ENCODE measurements at regions not wholly inside any gene's neighbourhood (a gene's known extent, or its start where the extent isn't known, plus 50 kb on each side); places are given as distances from the start of the nearest gene placed in this dataset.

DNA sequence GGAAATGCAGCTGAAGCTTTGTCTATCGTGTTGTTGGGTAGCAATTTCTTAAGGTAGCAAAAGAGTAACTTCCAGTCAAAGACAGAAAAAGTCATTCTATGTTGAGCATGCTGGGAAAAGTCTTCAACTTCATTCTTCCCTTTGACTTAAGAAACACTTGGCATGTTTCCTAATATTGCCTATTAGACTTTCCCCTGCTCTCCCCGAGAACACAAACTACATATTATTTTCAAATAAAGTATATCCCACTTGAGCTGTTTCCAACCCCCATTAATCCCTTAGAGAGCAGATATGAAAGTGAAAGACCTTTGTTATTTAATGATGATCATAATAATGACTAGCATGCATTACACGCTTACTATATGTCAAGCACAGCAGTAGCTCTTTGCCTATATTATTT is 136.0 kb upstream of the SPOPL start:
- no peak overlapping the region for H2AFZ ChIP-seq (ENCODE audit: low read length)
- H4K8ac ChIP-seq (replicated peaks; ENCODE audit: insufficient read length, low read depth, low read length) = no peak overlapping the region
- no peak overlapping the region for H3K14ac ChIP-seq (ENCODE audit: insufficient read depth, low read length)
- no peak overlapping the region for H3K4ac ChIP-seq (ENCODE audit: low read depth, low read length)
- H3K27ac ChIP-seq (ENCODE audit: insufficient read length, low read depth, low read length) = no peak overlapping the region
- no peak overlapping the region for H4K5ac ChIP-seq (ENCODE audit: insufficient read length, low read depth, low read length)
- H3K27ac Mint-ChIP-seq = no peak overlapping the region
- no peaks in the 10 kb centered on the region for H3K9me3 Mint-ChIP-seq
- H3T11ph ChIP-seq (ENCODE audit: low read length) = no peak overlapping the region
- DNase-seq = no peak
- H2BK5ac ChIP-seq (ENCODE audit: insufficient read length, low read length) = no peak overlapping the region
- no peak overlapping the region for H2AK5ac ChIP-seq (ENCODE audit: insufficient read length, low read length)
- H3K23me2 ChIP-seq (ENCODE audit: insufficient read length, low read depth, low read length, poor library complexity, severe bottlenecking) = no peaks in the 10 kb centered on the region
- no peak overlapping the region for H3K4me3 Mint-ChIP-seq
- no CpG with 5 or more reads among the region's 3 CpGs for WGBS (ENCODE audit: extremely low coverage, insufficient read length, low lambda C conversion rate)
- no peak for TF ChIP-seq CTCF (conservative IDR thresholded peaks at IDR 0.05)
- H2BK15ac ChIP-seq (ENCODE audit: low read depth, low read length) = no peak overlapping the region
- no peaks in the 10 kb centered on the region for H4K20me1 ChIP-seq (ENCODE audit: control insufficient read depth, insufficient read depth, insufficient read length)
- H4K91ac ChIP-seq (ENCODE audit: insufficient read length, low read depth, low read length) = no peak overlapping the region
- no peaks in the 10 kb centered on the region for H3K27me3 Mint-ChIP-seq (ENCODE audit: low read depth)
- H2BK20ac ChIP-seq (ENCODE audit: low read depth, low read length, poor library complexity, severe bottlenecking) = no peak overlapping the region
- H3K9me3 ChIP-seq (ENCODE audit: control insufficient read depth, low read depth, low read length) = no peaks in the 10 kb centered on the region
- H2BK12ac ChIP-seq (ENCODE audit: insufficient read length, low read depth, low read length) = no peak overlapping the region
- H2BK120ac ChIP-seq (ENCODE audit: low read depth, low read length, poor library complexity, severe bottlenecking) = no peak overlapping the region
- no peaks in the 10 kb centered on the region for H3K27me3 ChIP-seq (ENCODE audit: insufficient read depth, low read length)
- H3K4me2 ChIP-seq (ENCODE audit: insufficient read depth, insufficient read length, low read length) = no peak overlapping the region
- no peak overlapping the region for H3K9ac ChIP-seq (ENCODE audit: extremely low read depth, insufficient read length, low read length)
- no peak overlapping the region for H3K18ac ChIP-seq (ENCODE audit: insufficient read length, low read depth, low read length)
- no peak overlapping the region for H3K23ac ChIP-seq (ENCODE audit: insufficient read length, low read depth, low read length)
- no peaks in the 10 kb centered on the region for H3K4me1 Mint-ChIP-seq
- no peaks in the 10 kb centered on the region for H3K79me1 ChIP-seq (ENCODE audit: insufficient read depth, low read depth, low read length, poor library complexity, severe bottlenecking)
- H3K56ac ChIP-seq (ENCODE audit: insufficient read length, low read depth, low read length) = no peak overlapping the region
- peaks cover 0 to 4% (median 0%) of the 10 kb centered on the region in 3 experiments; a peak in 1 of 7 replicates for H3K36me3 Mint-ChIP-seq (ENCODE audit: insufficient read depth in 1 of 3, low read depth in 3 of 3)
- H3K79me2 ChIP-seq (ENCODE audit: insufficient read depth, low read length) = no peaks in the 10 kb centered on the region
- H3K4me1 ChIP-seq (ENCODE audit: insufficient read depth, low read length) = no peaks in the 10 kb centered on the region; the same call in 1 of the 2 replicates

Data from H9 (cell line).